ENCODE measurements at regions not wholly inside any gene's neighbourhood (a gene's known extent, or its start where the extent isn't known, plus 50 kb on each side); places are given as distances from the start of the nearest gene placed in this dataset.

DNA sequence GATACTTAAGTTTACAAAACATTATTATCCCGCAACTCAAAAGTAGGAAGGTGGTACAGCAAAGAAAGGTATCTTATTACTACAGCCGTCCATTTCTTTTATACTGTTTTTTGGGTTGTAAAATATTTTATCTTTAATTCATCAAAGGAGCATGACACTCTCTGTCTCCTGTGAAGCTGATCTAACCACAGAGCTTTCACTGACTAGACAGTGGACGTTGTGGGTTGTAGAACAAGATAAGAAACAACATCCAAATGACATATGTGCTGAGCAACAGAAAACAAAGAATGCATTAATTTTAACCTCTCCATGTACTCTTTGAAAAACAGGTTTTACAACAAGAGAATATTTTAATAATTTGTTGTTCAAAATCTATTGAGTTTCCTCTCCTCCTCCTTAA lies 195.9 kb upstream of the FBXO33 start:
- Histone ChIP-seq H3K9me2 (replicated peaks; ENCODE audit: insufficient read depth, low read length) (no peaks in the 10 kb centered on the region), H4K20me1 (ENCODE audit: low read depth, low read length) (no peaks in the 10 kb centered on the region), H3K27ac (ENCODE audit: low read depth, low read length) (no peak overlapping the region), H3K9ac (ENCODE audit: low read length) (no peak overlapping the region), H3K4me3 (ENCODE audit: insufficient read depth, low read length, poor library complexity, severe bottlenecking) (no peak overlapping the region), H3K9me3 (ENCODE audit: insufficient read depth, low read length) (no peaks in the 10 kb centered on the region), H3F3A (ENCODE audit: insufficient read depth) (no peaks in the 10 kb centered on the region), H3K79me2 (ENCODE audit: insufficient read depth, low read length) (no peaks in the 10 kb centered on the region), H2AFZ (ENCODE audit: low read depth, low read length, severe bottlenecking) (no peak overlapping the region), H3K4me2 (ENCODE audit: low read depth, low read length, poor library complexity, severe bottlenecking) (no peak overlapping the region), H3K36me3 (ENCODE audit: low read length) (no peaks in the 10 kb centered on the region), H3K27me3 (ENCODE audit: low read length) (no peaks in the 10 kb centered on the region)
- TF ChIP-seq EZH2phosphoT487 (conservative IDR thresholded peaks at IDR 0.05; ENCODE audit: low read length): no peak
- TF ChIP-seq, protein P1, sequence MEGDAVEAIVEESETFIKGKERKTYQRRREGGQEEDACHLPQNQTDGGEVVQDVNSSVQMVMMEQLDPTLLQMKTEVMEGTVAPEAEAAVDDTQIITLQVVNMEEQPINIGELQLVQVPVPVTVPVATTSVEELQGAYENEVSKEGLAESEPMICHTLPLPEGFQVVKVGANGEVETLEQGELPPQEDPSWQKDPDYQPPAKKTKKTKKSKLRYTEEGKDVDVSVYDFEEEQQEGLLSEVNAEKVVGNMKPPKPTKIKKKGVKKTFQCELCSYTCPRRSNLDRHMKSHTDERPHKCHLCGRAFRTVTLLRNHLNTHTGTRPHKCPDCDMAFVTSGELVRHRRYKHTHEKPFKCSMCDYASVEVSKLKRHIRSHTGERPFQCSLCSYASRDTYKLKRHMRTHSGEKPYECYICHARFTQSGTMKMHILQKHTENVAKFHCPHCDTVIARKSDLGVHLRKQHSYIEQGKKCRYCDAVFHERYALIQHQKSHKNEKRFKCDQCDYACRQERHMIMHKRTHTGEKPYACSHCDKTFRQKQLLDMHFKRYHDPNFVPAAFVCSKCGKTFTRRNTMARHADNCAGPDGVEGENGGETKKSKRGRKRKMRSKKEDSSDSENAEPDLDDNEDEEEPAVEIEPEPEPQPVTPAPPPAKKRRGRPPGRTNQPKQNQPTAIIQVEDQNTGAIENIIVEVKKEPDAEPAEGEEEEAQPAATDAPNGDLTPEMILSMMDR (IDR thresholded peaks at IDR 0.05; ENCODE audit: insufficient read depth, low read length, poor library complexity, severe bottlenecking): no peak

DNA sequence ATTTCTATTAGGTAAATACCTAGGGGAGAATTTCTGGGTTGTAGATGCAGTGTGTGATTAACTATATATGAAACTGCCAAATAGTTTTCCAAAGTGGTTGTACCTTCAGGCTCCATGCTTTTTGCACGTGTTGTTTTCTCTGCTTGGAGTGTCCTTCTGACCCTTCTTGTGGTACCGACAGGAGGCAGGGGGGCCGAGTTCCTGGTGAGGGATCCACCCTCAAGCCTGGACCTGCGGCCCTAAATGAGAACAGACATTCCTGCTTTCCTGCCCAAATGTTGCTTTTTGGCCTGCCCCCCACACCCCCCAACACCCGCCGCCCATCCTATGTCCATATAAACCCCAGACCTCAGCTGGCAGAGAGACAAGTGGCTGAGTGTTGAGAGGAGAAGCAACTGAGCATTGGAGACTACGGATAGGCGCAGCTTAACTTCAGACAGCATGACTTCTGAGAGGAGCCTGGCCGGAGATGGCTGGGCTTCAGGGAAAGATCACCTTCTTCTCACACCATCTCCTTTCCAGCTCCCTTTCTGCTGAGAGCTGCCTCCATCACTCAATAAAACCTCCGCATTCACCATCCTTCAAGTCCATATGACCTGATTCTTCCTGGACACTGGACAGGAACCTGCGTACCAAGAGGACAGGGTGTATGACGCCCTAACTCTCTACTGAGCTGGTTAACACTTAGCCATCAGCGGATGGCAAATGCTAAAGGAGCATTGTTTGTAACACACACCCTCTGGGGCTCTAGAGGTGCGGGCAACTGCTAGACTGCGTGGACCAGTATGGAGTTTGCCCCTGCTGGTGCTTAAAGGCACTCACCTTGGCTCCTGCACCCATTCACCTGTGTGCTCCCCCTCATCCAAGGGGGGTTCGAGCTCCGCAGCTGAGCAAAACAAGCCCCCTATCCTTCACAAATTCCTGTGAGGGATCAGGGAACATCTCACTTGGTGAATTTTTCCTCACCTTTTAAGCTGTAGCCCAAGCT lies 194.7 kb upstream of the FBXO33 start:
- no peaks in the 10 kb centered on the region for H3K27me3 ChIP-seq (ENCODE audit: low read length)
- no peak overlapping the region for H3K4me3 ChIP-seq (ENCODE audit: insufficient read depth, low read length, poor library complexity, severe bottlenecking)
- H3K9ac ChIP-seq (ENCODE audit: low read length): no peak overlapping the region
- H3K9me3 ChIP-seq (ENCODE audit: insufficient read depth, low read length): no peaks in the 10 kb centered on the region
- no peaks in the 10 kb centered on the region for H3F3A ChIP-seq (ENCODE audit: insufficient read depth)
- no peaks in the 10 kb centered on the region for H4K20me1 ChIP-seq (ENCODE audit: low read depth, low read length)
- H3K79me2 ChIP-seq (ENCODE audit: insufficient read depth, low read length): no peaks in the 10 kb centered on the region
- no peak for TF ChIP-seq EZH2phosphoT487 (conservative IDR thresholded peaks at IDR 0.05; ENCODE audit: low read length)
- TF ChIP-seq, protein P1 (IDR thresholded peaks at IDR 0.05; ENCODE audit: insufficient read depth, low read length, poor library complexity, severe bottlenecking): no peak
- no peak overlapping the region for H3K27ac ChIP-seq (ENCODE audit: low read depth, low read length)
- H3K9me2 ChIP-seq (replicated peaks; ENCODE audit: insufficient read depth, low read length): no peaks in the 10 kb centered on the region
- no peak overlapping the region for H3K4me2 ChIP-seq (ENCODE audit: low read depth, low read length, poor library complexity, severe bottlenecking)
- no peak overlapping the region for H2AFZ ChIP-seq (ENCODE audit: low read depth, low read length, severe bottlenecking)
- no peaks in the 10 kb centered on the region for H3K36me3 ChIP-seq (ENCODE audit: low read length)

DNA sequence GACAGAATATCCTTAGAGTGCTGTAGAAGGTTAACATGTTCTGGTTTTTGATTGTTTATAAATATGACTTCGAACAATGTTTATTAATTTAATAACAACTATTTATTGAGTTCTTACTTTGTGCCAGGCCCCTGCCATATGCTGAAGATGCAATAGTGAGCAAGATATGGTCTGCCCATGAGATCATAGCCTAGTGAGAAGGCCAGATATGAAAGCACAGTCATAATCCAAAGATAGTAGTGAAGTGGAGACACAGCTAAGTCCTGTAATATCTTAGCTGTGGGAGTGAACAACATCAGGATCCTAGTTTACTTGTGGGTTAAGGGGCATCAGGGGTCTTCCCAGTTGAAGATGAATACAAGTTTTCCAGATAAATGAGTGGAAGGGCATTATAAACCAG lies 189.4 kb upstream of the FBXO33 start:
- Histone ChIP-seq H3F3A (ENCODE audit: insufficient read depth) (no peaks in the 10 kb centered on the region), H3K27ac (ENCODE audit: low read depth, low read length) (no peak overlapping the region), H3K9me2 (replicated peaks; ENCODE audit: insufficient read depth, low read length) (no peaks in the 10 kb centered on the region), H3K4me2 (ENCODE audit: low read depth, low read length, poor library complexity, severe bottlenecking) (no peak overlapping the region), H3K9ac (ENCODE audit: low read length) (no peak overlapping the region), H2AFZ (ENCODE audit: low read depth, low read length, severe bottlenecking) (no peak overlapping the region), H3K27me3 (ENCODE audit: low read length) (no peaks in the 10 kb centered on the region), H3K36me3 (ENCODE audit: low read length) (no peaks in the 10 kb centered on the region), H3K9me3 (ENCODE audit: insufficient read depth, low read length) (no peaks in the 10 kb centered on the region), H3K4me3 (ENCODE audit: insufficient read depth, low read length, poor library complexity, severe bottlenecking) (no peak overlapping the region), H4K20me1 (ENCODE audit: low read depth, low read length) (no peaks in the 10 kb centered on the region), H3K79me2 (ENCODE audit: insufficient read depth, low read length) (no peaks in the 10 kb centered on the region)
- TF ChIP-seq, protein P1 (IDR thresholded peaks at IDR 0.05; ENCODE audit: insufficient read depth, low read length, poor library complexity, severe bottlenecking): no peak
- no peak for TF ChIP-seq EZH2phosphoT487 (conservative IDR thresholded peaks at IDR 0.05; ENCODE audit: low read length)
